ENCODE measurements at regions not wholly inside any gene's neighbourhood (a gene's known extent, or its start where the extent isn't known, plus 50 kb on each side); places are given as distances from the start of the nearest gene placed in this dataset.
"Not testable (repeated sequence)": the region's sequence is repeated elsewhere in the genome, so short reads cannot be mapped to it uniquely, and the experiment has no call there.

GRCh38 chr20:26086195-26086594 is 389.5 kb upstream of the ZNF337 start:
- TF ChIP-seq, protein P1, sequence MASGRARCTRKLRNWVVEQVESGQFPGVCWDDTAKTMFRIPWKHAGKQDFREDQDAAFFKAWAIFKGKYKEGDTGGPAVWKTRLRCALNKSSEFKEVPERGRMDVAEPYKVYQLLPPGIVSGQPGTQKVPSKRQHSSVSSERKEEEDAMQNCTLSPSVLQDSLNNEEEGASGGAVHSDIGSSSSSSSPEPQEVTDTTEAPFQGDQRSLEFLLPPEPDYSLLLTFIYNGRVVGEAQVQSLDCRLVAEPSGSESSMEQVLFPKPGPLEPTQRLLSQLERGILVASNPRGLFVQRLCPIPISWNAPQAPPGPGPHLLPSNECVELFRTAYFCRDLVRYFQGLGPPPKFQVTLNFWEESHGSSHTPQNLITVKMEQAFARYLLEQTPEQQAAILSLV (tag; IDR thresholded peaks at IDR 0.05), result not testable (repeated sequence)
- TF ChIP-seq TBL1XR1 (IDR thresholded peaks at IDR 0.05; ENCODE audit: low read length in 2 of 2); ATF7 (IDR thresholded peaks at IDR 0.05); ZNF77 (CRISPR knock-in tag; IDR thresholded peaks at IDR 0.05); CTCF (IDR thresholded peaks at IDR 0.05 in 2 of 3, conservative IDR thresholded peaks at IDR 0.05 in 1 of 3; ENCODE audit: insufficient read depth in 2 of 3, low read depth in 1 of 3, low read length in 3 of 3); NR1H2 (CRISPR knock-in tag; IDR thresholded peaks at IDR 0.05); ZNF318 (IDR thresholded peaks at IDR 0.05; ENCODE audit: borderline replicate concordance in 1 of 2, low read depth in 1 of 2); HOMEZ (CRISPR knock-in tag; IDR thresholded peaks at IDR 0.05); MAFK (IDR thresholded peaks at IDR 0.05; ENCODE audit: low read length): not testable (repeated sequence)
